Body of pancreas (tissue), 4 donors: ENCODE measurements at regions not wholly inside any gene's neighbourhood (a gene's known extent, or its start where the extent isn't known, plus 50 kb on each side); places are given as distances from the start of the nearest gene placed in this dataset.

Experiments used
- POLR2A ChIP-seq, 3 donors: fragments of 450-650 bp; IDR thresholded peaks; one replicate each; pipeline ENCODE4 v1.6.1; 2016; ENCODE audit warnings: antibody characterized with exemption in 3 of 3, mild to moderate bottlenecking in 2 of 3
- TF ChIP-seq, protein P1 (sequence below), 7 experiments: fragments of 450-650 bp in 4 of 7; fragments of 200-600 bp in 3 of 7; sonication (generic) in 3 of 7; IDR thresholded peaks; one replicate each; pipeline ENCODE4 v1.5.1; 2016 to 2019; ENCODE audit warnings: antibody characterized with exemption in 7 of 7

DNA sequence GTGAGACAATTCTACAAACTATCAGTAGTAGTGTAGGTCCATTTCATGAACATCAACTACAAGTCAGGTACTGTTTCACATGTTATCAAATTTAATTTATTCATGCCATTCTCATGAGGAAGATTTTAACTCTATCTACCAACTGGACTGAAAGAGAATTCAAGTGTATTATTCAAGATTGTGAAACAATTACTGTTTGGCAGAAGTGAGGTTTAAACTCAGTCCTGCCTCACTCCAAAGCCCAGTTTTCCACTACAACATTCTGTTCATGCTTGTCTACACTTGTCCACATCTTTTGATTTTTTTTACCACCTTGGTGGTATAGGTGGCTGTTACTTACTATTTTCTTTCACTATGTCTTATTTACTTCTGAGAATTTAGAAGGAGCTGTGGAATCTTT is 272.9 kb downstream of the TGFB2 start:
- TF ChIP-seq POLR2A (IDR thresholded peaks at IDR 0.05), result no peak
- TF ChIP-seq, protein P1, sequence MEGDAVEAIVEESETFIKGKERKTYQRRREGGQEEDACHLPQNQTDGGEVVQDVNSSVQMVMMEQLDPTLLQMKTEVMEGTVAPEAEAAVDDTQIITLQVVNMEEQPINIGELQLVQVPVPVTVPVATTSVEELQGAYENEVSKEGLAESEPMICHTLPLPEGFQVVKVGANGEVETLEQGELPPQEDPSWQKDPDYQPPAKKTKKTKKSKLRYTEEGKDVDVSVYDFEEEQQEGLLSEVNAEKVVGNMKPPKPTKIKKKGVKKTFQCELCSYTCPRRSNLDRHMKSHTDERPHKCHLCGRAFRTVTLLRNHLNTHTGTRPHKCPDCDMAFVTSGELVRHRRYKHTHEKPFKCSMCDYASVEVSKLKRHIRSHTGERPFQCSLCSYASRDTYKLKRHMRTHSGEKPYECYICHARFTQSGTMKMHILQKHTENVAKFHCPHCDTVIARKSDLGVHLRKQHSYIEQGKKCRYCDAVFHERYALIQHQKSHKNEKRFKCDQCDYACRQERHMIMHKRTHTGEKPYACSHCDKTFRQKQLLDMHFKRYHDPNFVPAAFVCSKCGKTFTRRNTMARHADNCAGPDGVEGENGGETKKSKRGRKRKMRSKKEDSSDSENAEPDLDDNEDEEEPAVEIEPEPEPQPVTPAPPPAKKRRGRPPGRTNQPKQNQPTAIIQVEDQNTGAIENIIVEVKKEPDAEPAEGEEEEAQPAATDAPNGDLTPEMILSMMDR (IDR thresholded peaks at IDR 0.05), result no peak
